Mesodermal cell (in vitro differentiated cells): ENCODE measurements at regions not wholly inside any gene's neighbourhood (a gene's known extent, or its start where the extent isn't known, plus 50 kb on each side); places are given as distances from the start of the nearest gene placed in this dataset.

ENCODE experiments used
- H3K27ac ChIP-seq: 2 replicates; pipeline ENCODE4 v1.7.0; 2013; ENCODE audit warnings: mild to moderate bottlenecking, low read depth, low read length, moderate library complexity; ENCODE audit not compliant: severe bottlenecking
- H3K36me3 ChIP-seq: 2 replicates; pipeline ENCODE4 v1.7.1; 2013; ENCODE audit warnings: mild to moderate bottlenecking, low read length, moderate library complexity; ENCODE audit not compliant: control insufficient read depth, insufficient read depth
- H3K4me1 ChIP-seq: one replicate; pipeline ENCODE4 v1.7.1; 2013; ENCODE audit warnings: mild to moderate bottlenecking, low read length; ENCODE audit not compliant: insufficient read depth, control insufficient read depth, poor library complexity, severe bottlenecking
- H3K4me3 ChIP-seq: 2 replicates; pipeline ENCODE4 v1.7.0; 2013; ENCODE audit warnings: low read length, control low read depth, mild to moderate bottlenecking; ENCODE audit not compliant: insufficient read depth, poor library complexity, severe bottlenecking; ENCODE audit errors: extremely low read depth
- H3K9me3 ChIP-seq: 2 replicates; pipeline ENCODE4 v1.7.1; 2013; ENCODE audit warnings: mild to moderate bottlenecking, low read length, moderate library complexity; ENCODE audit not compliant: control insufficient read depth
- WGBS, 2 experiments: methylation state at CpG; one replicate each; pipeline ENCODE4 v1.1.5; 2013; ENCODE audit warnings: missing lambda C conversion rate in 2 of 2; ENCODE audit not compliant: insufficient coverage in 2 of 2; 5-methylcytosine and 5-hydroxymethylcytosine counted together

GRCh38 chr5:107266100-107266499 is 404.6 kb downstream of the EFNA5 start:
- WGBS, 2 experiments = 86 to 100% methylated on average over 1 of the region's 1 CpG
- Histone ChIP-seq H3K36me3 (no peaks in the 10 kb centered on the region), H3K27ac (no peak overlapping the region)

GRCh38 chr5:107265193-107265592 is 405.5 kb downstream of the EFNA5 start:
- no peak overlapping the region for H3K4me3 ChIP-seq
- H3K27ac ChIP-seq = no peak overlapping the region
- no peaks in the 10 kb centered on the region for H3K36me3 ChIP-seq
- whole genome bisulfite sequencing, 2 experiments = 96 to 97% methylated on average over 2 of the region's 2 CpGs
- peaks cover 3% of the 10 kb centered on the region for H3K9me3 ChIP-seq
- no peaks in the 10 kb centered on the region for H3K4me1 ChIP-seq

More at GRCh38 chr5:107266100-107266499, 404.6 kb downstream of the EFNA5 start:
- no peaks in the 10 kb centered on the region for H3K4me1 ChIP-seq
- H3K9me3 ChIP-seq = no peaks in the 10 kb centered on the region
- H3K4me3 ChIP-seq = no peak overlapping the region

GRCh38 chr5:107263387-107264018 is 407.2 kb downstream of the EFNA5 start:
- Histone ChIP-seq H3K4me3 (no peak overlapping the region), H3K9me3 (peaks cover 4% of the 10 kb centered on the region), H3K4me1 (no peaks in the 10 kb centered on the region), H3K27ac (no peak overlapping the region), H3K36me3 (no peaks in the 10 kb centered on the region)
- 92 to 100% methylated on average over 1 to 4 of the region's 5 CpGs for WGBS, 2 experiments

- H3K4me3 ChIP-seq = no peak overlapping the region
- peaks cover 4% of the 10 kb centered on the region for H3K9me3 ChIP-seq
- no peaks in the 10 kb centered on the region for H3K4me1 ChIP-seq
- H3K27ac ChIP-seq = no peak overlapping the region
- WGBS, 2 experiments = 94 to 100% methylated on average over 2 of the region's 2 CpGs
- no peaks in the 10 kb centered on the region for H3K36me3 ChIP-seq
Measured at GRCh38 chr5:107257885-107258520, 412.7 kb downstream of the EFNA5 start.

- H3K4me3 ChIP-seq = no peak overlapping the region
- 100% methylated on average over 1 to 2 of the region's 4 CpGs for WGBS, 2 experiments
- H3K4me1 ChIP-seq = no peaks in the 10 kb centered on the region
- no peaks in the 10 kb centered on the region for H3K36me3 ChIP-seq
- no peaks in the 10 kb centered on the region for H3K9me3 ChIP-seq
- H3K27ac ChIP-seq = no peak overlapping the region
Measured at GRCh38 chr5:107254902-107255234, 415.9 kb downstream of the EFNA5 start.

- Histone ChIP-seq H3K9me3 (no peaks in the 10 kb centered on the region), H3K4me3 (no peak overlapping the region), H3K4me1 (no peaks in the 10 kb centered on the region), H3K36me3 (no peaks in the 10 kb centered on the region), H3K27ac (no peak overlapping the region)
- WGBS, 2 experiments = 90 to 95% methylated on average over 2 to 3 of the region's 6 CpGs
Measured at GRCh38 chr5:107254214-107254901, 416.4 kb downstream of the EFNA5 start.

GRCh38 chr5:107253246-107253645 is 417.5 kb downstream of the EFNA5 start:
- Histone ChIP-seq H3K4me3 (no peak overlapping the region), H3K27ac (no peak overlapping the region), H3K9me3 (no peaks in the 10 kb centered on the region), H3K36me3 (no peaks in the 10 kb centered on the region), H3K4me1 (no peaks in the 10 kb centered on the region)
- WGBS, 2 experiments = 67 to 98% methylated on average over 1 to 5 of the region's 5 CpGs

GRCh38 chr5:107251151-107251550 is 419.6 kb downstream of the EFNA5 start:
- Histone ChIP-seq H3K36me3 (no peaks in the 10 kb centered on the region), H3K27ac (no peak overlapping the region), H3K9me3 (no peaks in the 10 kb centered on the region), H3K4me3 (no peak overlapping the region), H3K4me1 (no peaks in the 10 kb centered on the region)
- WGBS, 2 experiments = 87% methylated on average over 2 of the region's 2 CpGs

- Histone ChIP-seq H3K36me3 (no peaks in the 10 kb centered on the region), H3K9me3 (no peaks in the 10 kb centered on the region), H3K27ac (no peak overlapping the region), H3K4me1 (no peaks in the 10 kb centered on the region), H3K4me3 (no peak overlapping the region)
- 38 to 39% methylated on average over 7 of the region's 10 CpGs for WGBS, 2 experiments
Measured at GRCh38 chr5:107248066-107248695, 422.6 kb downstream of the EFNA5 start.

- no peak overlapping the region for H3K27ac ChIP-seq
- WGBS, 2 experiments = 89 to 90% methylated on average over 2 of the region's 2 CpGs
- no peaks in the 10 kb centered on the region for H3K4me1 ChIP-seq
- H3K4me3 ChIP-seq = no peak overlapping the region
- H3K36me3 ChIP-seq = no peaks in the 10 kb centered on the region
- H3K9me3 ChIP-seq = no peaks in the 10 kb centered on the region
Measured at GRCh38 chr5:107247427-107247826, 423.3 kb downstream of the EFNA5 start.
